ENCODE measurements at regions not wholly inside any gene's neighbourhood (a gene's known extent, or its start where the extent isn't known, plus 50 kb on each side); places are given as distances from the start of the nearest gene placed in this dataset.

- H3K4me3 ChIP-seq (ENCODE audit: low read length): peak overlapping the region; percentile 66
- no peaks in the 10 kb centered on the region for H3K9me3 ChIP-seq (ENCODE audit: insufficient read depth, low read length)
- H3K4me1 ChIP-seq (ENCODE audit: low read length): peaks cover 99% of the 10 kb centered on the region
- H3K4me2 ChIP-seq (ENCODE audit: low read length): peak overlapping the region; percentile 88
- no peaks in the 10 kb centered on the region for H3K27me3 ChIP-seq (ENCODE audit: low read depth, low read length)
- H3K9ac ChIP-seq (ENCODE audit: low read length): peak overlapping the region; percentile 98
- TF ChIP-seq EZH2phosphoT487 (IDR thresholded peaks at IDR 0.05; ENCODE audit: low read depth): no peak
- no peak for TF ChIP-seq CTCF (IDR thresholded peaks at IDR 0.05; ENCODE audit: low read depth, low read length)
- H3K27ac ChIP-seq (ENCODE audit: low read length): peak overlapping the region; percentile 100
- peaks cover 25% of the 10 kb centered on the region for H3K79me2 ChIP-seq (ENCODE audit: low read length)
- H3K36me3 ChIP-seq (replicated peaks; ENCODE audit: low read depth, low read length): no peaks in the 10 kb centered on the region
- no peak overlapping the region for H2AFZ ChIP-seq (ENCODE audit: low read depth, low read length)
- H4K20me1 ChIP-seq (ENCODE audit: insufficient read depth, low read length): no peaks in the 10 kb centered on the region
Observed at GRCh38 chr6:221531-222349, 70.5 kb upstream of the DUSP22 start.

GRCh38 chr6:222468-222867, 69.8 kb upstream of the DUSP22 start:
- TF ChIP-seq CTCF (IDR thresholded peaks at IDR 0.05; ENCODE audit: low read depth, low read length): no peak
- TF ChIP-seq EZH2phosphoT487 (IDR thresholded peaks at IDR 0.05; ENCODE audit: low read depth): no peak
- no peaks in the 10 kb centered on the region for H3K27me3 ChIP-seq (ENCODE audit: low read depth, low read length)
- H3K4me3 ChIP-seq (ENCODE audit: low read length): peak overlapping the region; percentile 66
- H3K79me2 ChIP-seq (ENCODE audit: low read length): peaks cover 25% of the 10 kb centered on the region
- H2AFZ ChIP-seq (ENCODE audit: low read depth, low read length): no peak overlapping the region
- peak overlapping the region; percentile 88 for H3K4me2 ChIP-seq (ENCODE audit: low read length)
- peak overlapping the region; percentile 98 for H3K9ac ChIP-seq (ENCODE audit: low read length)
- no peaks in the 10 kb centered on the region for H3K9me3 ChIP-seq (ENCODE audit: insufficient read depth, low read length)
- H3K27ac ChIP-seq (ENCODE audit: low read length): peak overlapping the region; percentile 100
- no peaks in the 10 kb centered on the region for H4K20me1 ChIP-seq (ENCODE audit: insufficient read depth, low read length)
- H3K4me1 ChIP-seq (ENCODE audit: low read length): peaks cover 99% of the 10 kb centered on the region
- no peaks in the 10 kb centered on the region for H3K36me3 ChIP-seq (replicated peaks; ENCODE audit: low read depth, low read length)

GRCh38 chr6:223136-223535, 69.2 kb upstream of the DUSP22 start:
- Histone ChIP-seq H3K27me3 (ENCODE audit: low read depth, low read length) (no peaks in the 10 kb centered on the region), H4K20me1 (ENCODE audit: insufficient read depth, low read length) (no peaks in the 10 kb centered on the region), H3K4me1 (ENCODE audit: low read length) (peaks cover 99% of the 10 kb centered on the region), H3K27ac (ENCODE audit: low read length) (peak overlapping the region; percentile 100), H3K36me3 (replicated peaks; ENCODE audit: low read depth, low read length) (no peaks in the 10 kb centered on the region), H2AFZ (ENCODE audit: low read depth, low read length) (no peak overlapping the region), H3K4me2 (ENCODE audit: low read length) (peak overlapping the region; percentile 88), H3K9ac (ENCODE audit: low read length) (peak overlapping the region; percentile 98), H3K9me3 (ENCODE audit: insufficient read depth, low read length) (no peaks in the 10 kb centered on the region), H3K4me3 (ENCODE audit: low read length) (peak overlapping the region; percentile 66), H3K79me2 (ENCODE audit: low read length) (peaks cover 25% of the 10 kb centered on the region)
- TF ChIP-seq CTCF (IDR thresholded peaks at IDR 0.05; ENCODE audit: low read depth, low read length) (no peak), EZH2phosphoT487 (IDR thresholded peaks at IDR 0.05; ENCODE audit: low read depth) (no peak)

GRCh38 chr6:223763-224162, 68.5 kb upstream of the DUSP22 start:
- TF ChIP-seq EZH2phosphoT487 (IDR thresholded peaks at IDR 0.05; ENCODE audit: low read depth): no peak
- no peak for TF ChIP-seq CTCF (IDR thresholded peaks at IDR 0.05; ENCODE audit: low read depth, low read length)
- H3K9me3 ChIP-seq (ENCODE audit: insufficient read depth, low read length): no peaks in the 10 kb centered on the region
- H3K27ac ChIP-seq (ENCODE audit: low read length): peak overlapping the region; percentile 100
- peak overlapping the region; percentile 88 for H3K4me2 ChIP-seq (ENCODE audit: low read length)
- H3K27me3 ChIP-seq (ENCODE audit: low read depth, low read length): no peaks in the 10 kb centered on the region
- H3K36me3 ChIP-seq (replicated peaks; ENCODE audit: low read depth, low read length): no peaks in the 10 kb centered on the region
- H3K4me1 ChIP-seq (ENCODE audit: low read length): peaks cover 99% of the 10 kb centered on the region
- no peak overlapping the region for H2AFZ ChIP-seq (ENCODE audit: low read depth, low read length)
- H3K4me3 ChIP-seq (ENCODE audit: low read length): peak overlapping the region; percentile 66; the same call in 1 of the 2 replicates
- H3K9ac ChIP-seq (ENCODE audit: low read length): peak overlapping the region; percentile 98
- peaks cover 25% of the 10 kb centered on the region for H3K79me2 ChIP-seq (ENCODE audit: low read length)
- no peaks in the 10 kb centered on the region for H4K20me1 ChIP-seq (ENCODE audit: insufficient read depth, low read length)
